ENCODE measurements at regions not wholly inside any gene's neighbourhood (a gene's known extent, or its start where the extent isn't known, plus 50 kb on each side); places are given as distances from the start of the nearest gene placed in this dataset.

DNA sequence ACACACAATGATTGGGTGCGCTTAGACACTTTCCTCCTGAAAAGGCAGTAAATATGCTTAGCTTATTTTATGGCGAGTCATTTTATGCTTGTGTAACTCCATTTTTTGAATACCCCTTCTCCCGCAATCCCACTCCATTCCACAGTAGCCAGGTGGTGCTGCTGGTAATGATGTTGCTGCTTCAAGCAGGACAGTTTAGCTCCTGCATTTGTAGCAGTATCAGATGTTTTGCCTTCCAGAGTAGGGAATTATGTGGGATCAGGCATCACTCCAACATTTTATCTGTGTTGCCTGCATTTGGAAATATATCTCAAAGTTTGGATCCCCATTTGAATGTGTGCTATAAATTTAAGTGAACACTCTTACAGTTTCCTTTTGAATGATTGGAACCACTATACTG, 302.1 kb upstream of the SGO1 start:
- no peak for TF ChIP-seq GLIS2 (tag by site-specific recombination; IDR thresholded peaks at IDR 0.05)
- no peak for TF ChIP-seq CTCF (tag by site-specific recombination; IDR thresholded peaks at IDR 0.05)
- TF ChIP-seq, protein P1, sequence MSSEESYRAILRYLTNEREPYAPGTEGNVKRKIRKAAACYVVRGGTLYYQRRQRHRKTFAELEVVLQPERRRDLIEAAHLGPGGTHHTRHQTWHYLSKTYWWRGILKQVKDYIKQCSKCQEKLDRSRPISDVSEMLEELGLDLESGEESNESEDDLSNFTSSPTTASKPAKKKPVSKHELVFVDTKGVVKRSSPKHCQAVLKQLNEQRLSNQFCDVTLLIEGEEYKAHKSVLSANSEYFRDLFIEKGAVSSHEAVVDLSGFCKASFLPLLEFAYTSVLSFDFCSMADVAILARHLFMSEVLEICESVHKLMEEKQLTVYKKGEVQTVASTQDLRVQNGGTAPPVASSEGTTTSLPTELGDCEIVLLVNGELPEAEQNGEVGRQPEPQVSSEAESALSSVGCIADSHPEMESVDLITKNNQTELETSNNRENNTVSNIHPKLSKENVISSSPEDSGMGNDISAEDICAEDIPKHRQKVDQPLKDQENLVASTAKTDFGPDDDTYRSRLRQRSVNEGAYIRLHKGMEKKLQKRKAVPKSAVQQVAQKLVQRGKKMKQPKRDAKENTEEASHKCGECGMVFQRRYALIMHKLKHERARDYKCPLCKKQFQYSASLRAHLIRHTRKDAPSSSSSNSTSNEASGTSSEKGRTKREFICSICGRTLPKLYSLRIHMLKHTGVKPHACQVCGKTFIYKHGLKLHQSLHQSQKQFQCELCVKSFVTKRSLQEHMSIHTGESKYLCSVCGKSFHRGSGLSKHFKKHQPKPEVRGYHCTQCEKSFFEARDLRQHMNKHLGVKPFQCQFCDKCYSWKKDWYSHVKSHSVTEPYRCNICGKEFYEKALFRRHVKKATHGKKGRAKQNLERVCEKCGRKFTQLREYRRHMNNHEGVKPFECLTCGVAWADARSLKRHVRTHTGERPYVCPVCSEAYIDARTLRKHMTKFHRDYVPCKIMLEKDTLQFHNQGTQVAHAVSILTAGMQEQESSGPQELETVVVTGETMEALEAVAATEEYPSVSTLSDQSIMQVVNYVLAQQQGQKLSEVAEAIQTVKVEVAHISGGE (tag by site-specific recombination; conservative IDR thresholded peaks at IDR 0.05; ENCODE audit: low read depth) = no peak
- no peak for TF ChIP-seq ZNF140 (tag by site-specific recombination; IDR thresholded peaks at IDR 0.05)
- no peak for TF ChIP-seq YY1 (tag by site-specific recombination; IDR thresholded peaks at IDR 0.05)
- no peak for TF ChIP-seq KLF1 (tag by site-specific recombination; IDR thresholded peaks at IDR 0.05)
- TF ChIP-seq ZNF175 (tag by site-specific recombination; IDR thresholded peaks at IDR 0.05) = no peak
- TF ChIP-seq ZNF174 (tag by site-specific recombination; IDR thresholded peaks at IDR 0.05) = no peak
- no peak for TF ChIP-seq ZNF658 (tag by site-specific recombination; IDR thresholded peaks at IDR 0.05)
- TF ChIP-seq, protein P2, sequence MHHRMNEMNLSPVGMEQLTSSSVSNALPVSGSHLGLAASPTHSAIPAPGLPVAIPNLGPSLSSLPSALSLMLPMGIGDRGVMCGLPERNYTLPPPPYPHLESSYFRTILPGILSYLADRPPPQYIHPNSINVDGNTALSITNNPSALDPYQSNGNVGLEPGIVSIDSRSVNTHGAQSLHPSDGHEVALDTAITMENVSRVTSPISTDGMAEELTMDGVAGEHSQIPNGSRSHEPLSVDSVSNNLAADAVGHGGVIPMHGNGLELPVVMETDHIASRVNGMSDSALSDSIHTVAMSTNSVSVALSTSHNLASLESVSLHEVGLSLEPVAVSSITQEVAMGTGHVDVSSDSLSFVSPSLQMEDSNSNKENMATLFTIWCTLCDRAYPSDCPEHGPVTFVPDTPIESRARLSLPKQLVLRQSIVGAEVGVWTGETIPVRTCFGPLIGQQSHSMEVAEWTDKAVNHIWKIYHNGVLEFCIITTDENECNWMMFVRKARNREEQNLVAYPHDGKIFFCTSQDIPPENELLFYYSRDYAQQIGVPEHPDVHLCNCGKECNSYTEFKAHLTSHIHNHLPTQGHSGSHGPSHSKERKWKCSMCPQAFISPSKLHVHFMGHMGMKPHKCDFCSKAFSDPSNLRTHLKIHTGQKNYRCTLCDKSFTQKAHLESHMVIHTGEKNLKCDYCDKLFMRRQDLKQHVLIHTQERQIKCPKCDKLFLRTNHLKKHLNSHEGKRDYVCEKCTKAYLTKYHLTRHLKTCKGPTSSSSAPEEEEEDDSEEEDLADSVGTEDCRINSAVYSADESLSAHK (tag by site-specific recombination; IDR thresholded peaks at IDR 0.05) = no peak
- TF ChIP-seq TCF7L2 (IDR thresholded peaks at IDR 0.05; ENCODE audit: borderline replicate concordance, low read depth, low read length) = no peak
- TF ChIP-seq ZNF324 (tag by site-specific recombination; IDR thresholded peaks at IDR 0.05) = no peak
